HG03575 (cell line): ENCODE measurements at regions not wholly inside any gene's neighbourhood (a gene's known extent, or its start where the extent isn't known, plus 50 kb on each side); places are given as distances from the start of the nearest gene placed in this dataset.
"Not testable (repeated sequence)": the region's sequence is repeated elsewhere in the genome, so short reads cannot be mapped to it uniquely, and the experiment has no call there.

Source experiments
- ATAC-seq: cut with Tn5 transposase; IDR thresholded peaks from one replicate; pipeline ENCODE4 v1.9.1; 2021; ENCODE audit not compliant: unreplicated experiment, insufficient number of reproducible peaks, low FRiP score; ENCODE audit errors: extremely low read depth

DNA sequence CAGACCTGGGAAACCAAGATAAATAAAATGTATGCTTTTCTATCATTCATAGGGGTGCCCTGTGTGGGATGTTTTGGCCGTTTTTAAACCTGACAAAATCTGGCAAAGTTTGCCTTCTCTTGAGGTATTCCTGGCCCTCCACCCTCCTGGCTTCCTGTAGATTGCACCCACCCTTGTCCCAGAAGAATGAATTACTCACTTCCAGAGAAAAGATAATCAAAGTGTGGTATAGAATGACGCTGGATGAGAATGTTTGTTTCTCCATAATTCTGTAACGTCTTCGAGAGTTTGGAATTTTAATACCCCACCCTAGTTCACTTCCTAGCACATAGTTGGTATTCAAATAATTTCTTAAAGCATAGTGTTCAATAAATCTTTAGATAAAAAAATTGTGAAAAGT, 519.7 kb upstream of the PFKP start:
- ATAC-seq, result no peak

- ATAC-seq, result not testable (repeated sequence)
Observed at GRCh38 chr10:2546894-2547293, 520.5 kb upstream of the PFKP start.

DNA sequence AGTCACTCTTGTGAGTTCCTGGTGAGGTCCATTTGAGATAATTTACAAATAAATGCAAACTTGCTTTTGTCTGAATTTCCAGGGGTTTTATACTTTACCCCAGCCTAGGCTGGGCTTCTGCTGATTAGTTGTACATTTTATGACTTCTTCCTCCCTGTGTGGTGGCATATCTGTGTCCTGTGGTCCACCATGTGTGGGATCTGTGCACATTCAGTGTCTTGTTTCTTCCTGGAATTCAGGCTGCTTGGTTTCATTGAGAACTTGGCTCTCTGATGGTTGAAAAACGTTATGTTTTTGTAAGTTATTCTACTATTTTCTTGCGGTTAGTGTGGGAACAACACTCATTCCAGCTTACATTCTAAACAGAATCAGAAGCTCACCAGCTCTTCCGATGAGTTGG, 523.4 kb upstream of the PFKP start:
- no peak for ATAC-seq

DNA sequence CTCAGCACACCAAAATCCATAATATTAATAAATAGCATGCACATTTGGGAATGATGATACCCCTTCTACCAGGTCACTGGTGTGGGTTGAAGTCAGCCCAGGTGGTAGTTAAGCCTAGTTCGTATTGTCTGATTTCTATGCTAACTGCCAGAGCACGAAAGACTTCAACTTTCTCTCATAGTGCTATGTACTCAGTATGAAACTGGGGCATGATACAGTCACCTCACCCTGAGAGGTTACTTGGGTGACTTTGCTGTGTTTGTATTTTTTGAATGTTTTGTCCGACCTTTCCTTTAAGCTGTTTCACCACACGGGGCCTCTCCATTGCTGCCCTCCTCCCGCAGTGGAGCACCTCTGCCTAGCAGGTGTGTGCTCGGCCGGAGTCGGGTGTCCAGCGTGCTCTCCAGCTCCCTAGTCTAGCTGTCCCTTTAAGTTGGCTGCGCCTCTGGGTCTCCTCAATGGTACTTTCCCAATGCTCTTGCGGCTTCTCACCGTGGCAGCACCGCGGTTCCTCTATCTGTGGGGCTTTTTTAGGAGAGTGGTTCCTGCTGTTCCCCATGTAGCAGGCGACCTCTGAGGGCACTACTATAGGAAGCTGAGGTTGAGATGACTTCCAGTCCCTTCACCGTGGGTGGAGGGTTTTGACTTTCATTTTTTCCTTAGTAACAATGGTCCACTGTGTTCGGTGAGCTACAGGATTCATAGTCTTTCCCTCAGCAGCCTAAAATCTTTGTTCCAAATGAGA, 524.0 kb upstream of the PFKP start:
- no peak for ATAC-seq

DNA sequence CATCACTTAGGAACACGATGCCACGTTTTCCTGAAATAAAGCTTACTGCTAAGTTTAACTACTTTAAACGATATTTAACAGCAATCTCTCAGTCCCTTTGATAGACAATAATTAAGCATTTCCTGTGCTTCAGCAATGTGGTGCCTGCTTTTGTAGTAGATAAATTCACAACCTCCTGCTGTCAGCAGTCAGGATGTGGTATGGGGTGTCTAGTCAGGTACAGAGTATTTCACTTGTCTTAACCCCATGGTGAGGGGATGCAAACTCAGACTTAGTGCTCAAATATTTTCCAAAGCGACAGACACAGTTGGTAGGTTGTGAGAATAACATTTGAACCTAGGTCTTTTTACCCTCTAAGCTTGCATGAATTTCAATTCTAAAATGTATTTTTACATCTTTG, 526.2 kb upstream of the PFKP start:
- no peak for ATAC-seq

DNA sequence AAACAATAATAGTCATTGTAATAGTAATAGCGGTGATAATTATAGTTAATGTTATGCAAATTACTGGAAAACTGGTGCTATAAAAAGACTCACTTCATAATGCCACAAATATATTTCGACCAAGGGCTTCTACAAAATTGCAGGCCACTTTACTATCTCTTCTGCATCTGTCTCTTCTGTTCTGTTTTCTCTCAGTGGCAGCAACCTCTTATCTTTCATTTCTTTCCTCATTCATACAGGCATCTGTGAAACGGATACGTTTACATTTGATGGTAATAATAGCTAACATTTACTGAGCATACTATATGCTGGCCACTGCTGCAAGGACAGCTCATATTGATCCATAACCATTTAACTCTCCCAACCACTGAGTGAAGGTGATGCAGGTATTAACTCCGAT, 537.4 kb upstream of the PFKP start:
- no peak for ATAC-seq

DNA sequence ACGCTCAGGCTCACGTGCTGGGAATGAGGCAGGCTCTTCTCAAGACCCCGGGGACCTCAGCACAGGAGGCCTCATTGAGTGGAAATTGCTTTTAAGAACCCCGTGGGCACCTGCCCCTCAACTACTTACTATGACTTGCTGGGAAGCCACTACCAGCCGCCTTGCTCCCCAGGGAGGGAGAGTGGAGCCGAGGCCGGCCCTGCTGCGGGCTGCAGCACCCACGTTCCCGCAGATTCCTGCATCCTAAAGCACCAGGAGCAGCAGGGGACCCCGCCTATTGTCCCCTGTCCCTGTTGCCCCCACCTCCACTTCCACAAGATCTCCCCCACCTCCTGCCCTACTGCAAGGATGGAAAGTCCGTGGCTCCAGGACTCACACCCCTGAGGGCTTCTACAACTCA, 541.6 kb upstream of the PFKP start:
- ATAC-seq, result no peak

DNA sequence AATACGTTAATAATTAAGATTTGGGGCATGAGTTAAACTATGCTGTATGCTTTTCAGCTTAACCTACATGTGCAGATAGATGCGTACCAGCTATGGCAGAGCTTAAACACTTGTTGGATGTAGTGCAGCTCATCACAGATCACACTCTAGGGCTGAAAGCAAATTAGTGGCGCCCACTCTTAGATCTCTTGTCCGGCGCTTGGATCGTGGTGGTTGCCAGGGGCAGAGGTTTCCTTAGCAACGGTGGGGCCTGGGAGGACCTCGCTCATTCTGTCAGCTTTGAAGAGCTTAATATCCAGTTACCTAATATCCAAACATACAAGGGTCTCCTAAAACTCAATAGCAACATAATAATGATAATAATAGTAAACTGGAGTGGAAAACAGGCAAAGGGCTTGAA, 548.2 kb upstream of the PFKP start:
- ATAC-seq, result no peak

GRCh38 chr10:2509081-2509531, 558.2 kb upstream of the PFKP start:
- ATAC-seq, result no peak

GRCh38 chr10:2501366-2501940, 565.9 kb upstream of the PFKP start:
- not testable (repeated sequence) for ATAC-seq

- no peak for ATAC-seq
Observed at GRCh38 chr10:2494399-2494798, 572.9 kb upstream of the PFKP start.

GRCh38 chr10:2488446-2489005, 578.8 kb upstream of the PFKP start:
- no peak for ATAC-seq

DNA sequence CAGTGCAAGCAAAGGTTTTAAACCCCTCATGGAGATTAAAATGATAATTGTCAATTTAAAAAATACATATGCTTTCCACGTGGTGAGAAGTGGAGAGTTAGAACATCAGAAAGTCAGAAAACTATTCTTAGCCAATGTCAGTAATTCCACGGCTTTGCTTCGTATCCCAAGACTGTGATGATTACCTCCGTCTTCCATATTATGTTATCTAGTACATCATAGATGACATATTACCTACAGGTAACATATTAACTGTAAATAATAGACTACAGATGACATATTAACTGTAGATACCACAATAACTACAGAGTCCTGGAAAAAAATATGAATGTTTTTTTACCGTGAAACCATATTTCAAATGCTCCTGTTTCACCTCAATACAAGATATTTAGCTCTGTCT, 579.4 kb upstream of the PFKP start:
- ATAC-seq, result no peak

DNA sequence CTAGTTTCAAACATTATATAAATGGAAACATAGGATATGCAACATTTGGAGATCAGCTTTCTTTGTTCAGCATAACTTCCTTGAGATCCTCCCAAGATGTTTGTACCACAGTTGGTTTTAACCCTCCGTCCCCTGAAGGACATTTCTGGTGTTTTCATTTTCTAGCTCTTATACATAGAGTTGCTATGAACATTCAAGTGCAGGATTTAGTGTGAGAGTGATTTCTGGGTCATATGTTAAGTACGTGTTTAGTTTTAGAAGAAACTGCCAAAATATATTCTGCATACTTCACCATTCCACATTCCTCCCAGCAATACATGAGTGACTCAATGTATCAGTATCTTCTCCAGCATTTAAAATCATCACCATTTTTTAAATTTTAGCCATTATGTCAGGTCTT, 588.7 kb upstream of the PFKP start:
- no peak for ATAC-seq

DNA sequence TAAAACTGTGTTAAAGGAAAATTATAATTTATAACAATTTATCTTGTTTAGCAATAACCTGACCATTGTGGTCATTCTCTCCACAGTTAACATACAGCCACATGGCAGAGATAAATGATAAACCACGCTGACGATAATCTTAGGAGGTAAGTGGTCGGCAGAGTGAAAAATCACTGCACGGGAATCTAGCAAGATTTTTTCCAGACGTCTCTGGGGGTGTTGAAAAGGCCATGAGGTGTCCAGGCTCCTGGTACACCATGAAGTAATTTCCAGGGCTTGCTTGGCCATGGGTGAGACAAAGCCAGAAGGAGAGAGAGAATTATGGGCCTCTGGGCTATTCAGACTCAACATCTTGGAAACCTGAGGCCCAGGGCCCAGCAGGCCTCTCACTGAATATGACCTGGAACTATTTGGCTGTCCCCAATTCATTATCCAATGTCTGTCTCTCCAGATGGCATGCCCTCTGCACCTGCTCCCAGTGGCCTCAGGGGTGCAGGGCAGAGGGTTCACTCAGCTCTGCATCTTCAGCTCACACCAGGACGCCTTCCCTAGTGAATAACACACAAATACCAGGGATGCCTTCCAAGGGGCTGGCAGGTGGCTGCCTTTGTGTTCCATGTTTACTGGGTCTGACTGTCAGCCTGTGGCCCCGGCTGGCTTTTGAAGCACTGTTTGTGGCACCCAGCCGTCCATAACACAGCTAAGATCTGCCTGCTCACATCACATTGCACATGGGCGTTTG, 590.4 kb upstream of the PFKP start:
- no peak for ATAC-seq

DNA sequence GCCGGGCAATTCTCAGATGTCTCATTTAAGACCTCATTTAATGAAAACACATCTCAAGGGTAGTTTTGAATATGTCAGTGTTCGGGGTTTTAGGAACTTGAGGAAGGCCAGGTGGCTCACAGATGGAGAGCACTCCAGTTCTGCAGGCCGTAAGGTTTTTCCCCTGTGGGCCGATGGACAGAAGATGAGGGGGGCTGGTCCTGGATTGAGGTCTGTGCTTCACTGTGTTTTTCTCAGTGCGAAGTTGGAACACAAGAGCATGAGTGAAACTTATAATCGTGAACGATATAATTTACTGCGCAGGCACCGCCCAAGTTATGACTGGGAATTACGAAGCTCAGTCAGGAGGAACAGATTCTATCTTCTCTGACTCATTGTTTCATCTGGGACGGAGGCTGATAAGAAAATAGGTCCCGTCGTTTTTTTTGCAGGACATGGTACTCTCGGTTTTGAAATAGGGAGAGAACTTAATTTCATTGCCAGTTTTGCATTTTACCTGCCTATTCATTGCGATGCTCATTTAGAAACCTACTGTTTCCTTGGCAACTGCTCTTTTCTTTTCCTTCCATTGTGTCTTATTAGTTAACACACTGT, 591.0 kb upstream of the PFKP start:
- no peak for ATAC-seq

- no peak for ATAC-seq
Observed at GRCh38 chr10:2475711-2476217, 591.6 kb upstream of the PFKP start.

- no peak for ATAC-seq
Observed at GRCh38 chr10:2471811-2472210, 595.5 kb upstream of the PFKP start.

- ATAC-seq, result no peak
Observed at GRCh38 chr10:2469802-2470201, 597.5 kb upstream of the PFKP start.
